Stomach (tissue), 4 donors: ENCODE measurements at regions not wholly inside any gene's neighbourhood (a gene's known extent, or its start where the extent isn't known, plus 50 kb on each side); places are given as distances from the start of the nearest gene placed in this dataset.

ENCODE experiments used
- CTCF ChIP-seq, 7 experiments: fragments of 450-650 bp in 4 of 7; fragments of 200-600 bp in 3 of 7; sonication (generic) in 3 of 7; IDR thresholded peaks; one replicate each; pipeline ENCODE4 v1.5.1; 2016 to 2019; ENCODE audit warnings: antibody characterized with exemption in 7 of 7, control low read depth in 2 of 7, mild to moderate bottlenecking in 1 of 7
- EP300 ChIP-seq: sonication (generic); formaldehyde crosslinking; IDR thresholded peaks from one replicate; pipeline ENCODE4 v1.6.1; 2017; ENCODE audit warnings: antibody characterized with exemption
- POLR2A ChIP-seq, 4 donors: fragments of 450-650 bp; IDR thresholded peaks; one replicate each; pipeline ENCODE4 v1.6.1; 2016; ENCODE audit warnings: antibody characterized with exemption in 4 of 4, control low read depth in 2 of 4, mild to moderate bottlenecking in 1 of 4, moderate library complexity in 1 of 4

DNA sequence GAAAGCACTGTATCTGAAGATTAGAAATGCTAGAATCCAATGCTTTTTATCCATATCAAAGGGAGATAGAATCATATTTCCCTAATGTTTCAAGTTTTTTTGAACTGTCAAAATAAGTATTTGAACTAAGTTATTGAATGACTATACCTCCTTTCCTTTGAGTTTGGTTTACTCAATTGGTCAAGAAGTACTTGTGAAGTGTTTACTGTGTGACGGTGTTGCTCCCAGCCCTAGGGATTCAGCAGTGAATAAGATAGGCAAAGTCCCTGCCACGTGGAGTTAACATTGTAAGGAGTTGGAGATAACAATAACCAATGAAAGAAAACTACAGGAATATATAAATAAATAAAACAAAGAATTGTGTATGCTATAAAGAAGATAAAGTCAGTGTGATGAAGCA, 535.9 kb downstream of the FRK start:
- no peak for TF ChIP-seq CTCF (IDR thresholded peaks at IDR 0.05)
- TF ChIP-seq POLR2A (IDR thresholded peaks at IDR 0.05) = no peak
- no peak for TF ChIP-seq EP300
